OCI-LY1 (cell line): ENCODE measurements at regions not wholly inside any gene's neighbourhood (a gene's known extent, or its start where the extent isn't known, plus 50 kb on each side); places are given as distances from the start of the nearest gene placed in this dataset.

Experiments used
- CTCF ChIP-seq: fragments of 200-600 bp; sonication (generic), shearing (Covaris generic); IDR thresholded peaks from 2 replicates; pipeline ENCODE4 v1.5.1; 2017; ENCODE audit warnings: mild to moderate bottlenecking, antibody characterized with exemption, low read length, moderate library complexity, mixed read lengths
- EZH2 ChIP-seq: fragments of 200-600 bp; sonication (generic), shearing (Covaris generic); IDR thresholded peaks from 2 replicates; pipeline ENCODE4 v1.8.0; 2017; ENCODE audit warnings: borderline replicate concordance, mixed run types, mild to moderate bottlenecking, antibody characterized with exemption, low read length, moderate library complexity, mixed read lengths

- no peak for TF ChIP-seq CTCF
- no peak for TF ChIP-seq EZH2
These were observed 297.9 kb downstream of the TLE1 start for GRCh38 chr9:81391457-81391825.
